ENCODE measurements at regions not wholly inside any gene's neighbourhood (a gene's known extent, or its start where the extent isn't known, plus 50 kb on each side); places are given as distances from the start of the nearest gene placed in this dataset.

DNA sequence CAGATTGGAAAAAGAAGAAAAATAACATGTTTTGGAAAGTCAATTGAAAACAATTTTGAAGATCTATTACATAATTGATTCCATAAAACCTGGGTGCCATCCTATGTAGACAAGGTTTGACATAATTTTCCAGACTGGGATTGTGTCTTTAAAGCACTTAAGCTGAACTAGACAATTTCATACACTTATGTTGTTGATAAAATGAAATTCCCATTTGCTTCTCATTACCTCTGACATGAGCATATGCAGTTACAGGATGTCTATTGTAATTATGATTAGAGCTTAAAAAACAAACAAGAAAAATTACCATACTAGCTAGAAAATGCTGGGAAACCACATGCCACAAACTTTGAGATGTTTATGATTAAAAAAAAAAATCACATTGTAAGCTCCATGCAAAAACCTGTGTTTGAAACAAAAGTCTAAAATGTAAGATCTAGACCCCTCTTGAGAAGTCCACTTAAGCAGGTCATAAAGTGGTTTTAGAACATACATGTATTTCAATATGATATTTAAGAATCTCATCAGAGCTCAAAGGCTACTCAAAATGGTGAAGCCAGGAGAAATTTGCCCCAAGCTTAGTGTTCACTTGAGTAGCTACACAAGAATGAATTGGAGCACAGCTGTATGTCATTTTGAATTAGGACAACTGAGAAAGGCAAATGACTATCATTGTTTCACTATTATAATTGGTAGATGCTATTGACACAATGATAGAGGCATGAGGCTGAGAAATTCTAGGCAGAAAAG, 181.1 kb upstream of the PABPC4L start:
- no peak for TF ChIP-seq POLR2A (IDR thresholded peaks at IDR 0.05)
- TF ChIP-seq, protein P1, sequence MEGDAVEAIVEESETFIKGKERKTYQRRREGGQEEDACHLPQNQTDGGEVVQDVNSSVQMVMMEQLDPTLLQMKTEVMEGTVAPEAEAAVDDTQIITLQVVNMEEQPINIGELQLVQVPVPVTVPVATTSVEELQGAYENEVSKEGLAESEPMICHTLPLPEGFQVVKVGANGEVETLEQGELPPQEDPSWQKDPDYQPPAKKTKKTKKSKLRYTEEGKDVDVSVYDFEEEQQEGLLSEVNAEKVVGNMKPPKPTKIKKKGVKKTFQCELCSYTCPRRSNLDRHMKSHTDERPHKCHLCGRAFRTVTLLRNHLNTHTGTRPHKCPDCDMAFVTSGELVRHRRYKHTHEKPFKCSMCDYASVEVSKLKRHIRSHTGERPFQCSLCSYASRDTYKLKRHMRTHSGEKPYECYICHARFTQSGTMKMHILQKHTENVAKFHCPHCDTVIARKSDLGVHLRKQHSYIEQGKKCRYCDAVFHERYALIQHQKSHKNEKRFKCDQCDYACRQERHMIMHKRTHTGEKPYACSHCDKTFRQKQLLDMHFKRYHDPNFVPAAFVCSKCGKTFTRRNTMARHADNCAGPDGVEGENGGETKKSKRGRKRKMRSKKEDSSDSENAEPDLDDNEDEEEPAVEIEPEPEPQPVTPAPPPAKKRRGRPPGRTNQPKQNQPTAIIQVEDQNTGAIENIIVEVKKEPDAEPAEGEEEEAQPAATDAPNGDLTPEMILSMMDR (IDR thresholded peaks at IDR 0.05 in 8 of 11, conservative IDR thresholded peaks at IDR 0.05 in 3 of 11), result no peak
